ENCODE measurements at regions not wholly inside any gene's neighbourhood (a gene's known extent, or its start where the extent isn't known, plus 50 kb on each side); places are given as distances from the start of the nearest gene placed in this dataset.
A peak's percentile ranks its signal among the peaks of the same experiment; 100 is the strongest.
"Not testable (repeated sequence)": the region's sequence is repeated elsewhere in the genome, so short reads cannot be mapped to it uniquely, and the experiment has no call there.

DNA sequence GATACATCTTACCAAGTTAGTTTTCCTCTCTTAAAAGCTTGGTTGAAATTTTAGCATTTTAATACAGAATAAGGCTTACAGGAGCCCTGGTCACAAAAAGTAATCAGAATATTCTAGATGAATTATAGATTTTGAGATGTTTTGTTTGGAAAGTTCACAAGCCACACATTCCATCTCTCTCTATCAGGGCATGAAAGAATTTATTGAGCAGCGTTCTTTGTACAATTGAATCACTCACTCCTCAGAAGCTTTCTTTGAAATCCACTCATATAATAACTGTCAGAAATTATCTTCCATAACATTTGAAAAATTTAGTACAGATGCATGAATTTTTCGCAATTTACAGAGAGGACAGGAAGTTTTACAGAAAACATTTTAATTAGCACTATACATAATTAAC lies 938.6 kb upstream of the MDGA2 start:
- no peak for DNase-seq

DNA sequence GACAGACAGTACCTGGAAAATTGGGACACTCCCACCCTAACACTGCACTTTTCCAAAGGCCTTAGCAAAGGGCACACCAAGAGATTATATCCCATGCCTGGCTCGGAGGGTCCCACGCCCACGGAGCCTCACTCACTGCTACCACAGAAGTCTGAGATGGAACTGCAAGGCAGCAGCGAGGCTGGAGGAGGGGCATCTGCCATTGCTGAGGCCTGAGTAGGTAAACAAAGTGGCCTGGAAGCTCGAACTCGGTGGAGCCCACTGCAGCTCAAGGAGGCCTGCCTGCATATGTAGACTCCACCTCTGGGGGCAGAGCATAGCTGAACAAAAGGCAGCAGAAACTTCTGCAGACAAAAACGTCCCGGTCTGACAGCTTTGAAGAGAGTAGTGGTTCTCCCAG lies 931.6 kb upstream of the MDGA2 start:
- DNase-seq = not testable (repeated sequence)

DNA sequence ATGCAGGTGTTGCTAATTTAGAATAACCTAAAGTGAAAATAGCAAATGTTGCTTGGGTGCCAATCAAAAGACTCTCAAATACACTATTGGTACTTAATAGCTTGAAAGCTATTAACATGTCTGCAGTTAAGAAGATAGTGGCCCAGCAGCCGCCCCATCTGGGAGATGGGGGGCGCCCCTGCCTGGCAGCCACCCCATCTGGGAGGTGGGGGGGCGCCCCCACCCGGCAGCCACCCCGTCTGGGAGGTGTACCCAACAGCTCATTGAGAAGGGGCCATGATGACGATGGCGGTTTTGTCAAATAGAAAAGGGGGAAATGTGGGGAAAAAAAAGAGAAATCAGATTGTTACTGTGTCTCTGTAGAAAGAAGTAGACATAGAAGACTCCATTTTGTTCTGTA lies 923.1 kb upstream of the MDGA2 start:
- no peak for DNase-seq

DNA sequence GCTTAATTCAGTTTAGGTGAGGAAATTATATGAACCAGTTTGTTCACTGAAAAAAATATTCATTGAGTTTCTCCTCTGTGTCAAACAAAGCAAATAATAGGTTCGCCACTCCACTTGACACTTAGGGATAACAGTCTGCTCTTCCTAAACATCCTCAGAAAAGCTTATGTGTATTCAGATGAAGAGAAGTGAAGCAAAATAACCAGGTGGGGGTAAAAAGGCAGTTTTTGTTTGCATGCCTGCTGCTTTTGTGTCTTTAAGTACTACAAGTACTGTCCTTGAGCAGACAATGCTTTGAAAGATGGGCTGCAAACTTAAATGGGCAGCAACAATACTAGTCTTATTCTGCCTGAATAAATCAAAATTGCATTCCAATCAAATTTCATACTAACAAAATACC lies 910.7 kb upstream of the MDGA2 start:
- DNase-seq = no peak

DNA sequence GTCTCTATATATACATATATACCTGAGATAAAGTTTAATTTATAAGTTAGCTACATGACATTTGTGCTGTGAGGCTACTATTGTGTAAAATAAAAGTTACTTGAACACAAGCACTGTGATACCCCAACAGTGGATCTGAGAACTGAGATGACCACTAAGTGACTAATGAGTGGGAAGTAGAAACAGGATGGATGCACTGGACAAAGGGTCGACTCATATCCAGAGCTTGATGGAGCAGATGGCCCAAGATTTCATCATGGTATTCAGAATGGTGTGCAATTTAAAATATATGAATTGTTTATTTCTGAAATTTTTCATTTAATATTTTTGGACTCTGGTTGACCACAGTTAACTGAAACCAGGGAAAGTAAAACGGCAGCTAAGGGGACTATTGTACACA lies 908.6 kb upstream of the MDGA2 start:
- no peak for DNase-seq

DNA sequence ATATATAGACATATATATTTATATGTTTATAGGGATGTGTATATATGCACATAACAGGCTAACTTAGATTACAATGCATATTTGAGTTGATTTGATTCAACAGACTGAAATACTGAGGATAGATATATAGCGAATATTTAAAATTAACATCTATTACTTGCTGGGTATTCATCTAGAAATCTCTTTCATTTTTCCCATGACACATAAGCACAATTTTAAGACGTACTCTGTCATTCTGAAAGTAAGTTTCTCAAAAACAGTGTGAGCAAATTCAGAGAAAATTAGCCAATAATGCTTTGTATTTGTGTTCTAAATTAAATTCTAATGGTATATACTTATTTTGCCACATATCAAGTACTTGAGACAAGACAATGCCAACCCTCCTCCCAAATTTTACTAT lies 907.5 kb upstream of the MDGA2 start:
- no peak for DNase-seq

DNA sequence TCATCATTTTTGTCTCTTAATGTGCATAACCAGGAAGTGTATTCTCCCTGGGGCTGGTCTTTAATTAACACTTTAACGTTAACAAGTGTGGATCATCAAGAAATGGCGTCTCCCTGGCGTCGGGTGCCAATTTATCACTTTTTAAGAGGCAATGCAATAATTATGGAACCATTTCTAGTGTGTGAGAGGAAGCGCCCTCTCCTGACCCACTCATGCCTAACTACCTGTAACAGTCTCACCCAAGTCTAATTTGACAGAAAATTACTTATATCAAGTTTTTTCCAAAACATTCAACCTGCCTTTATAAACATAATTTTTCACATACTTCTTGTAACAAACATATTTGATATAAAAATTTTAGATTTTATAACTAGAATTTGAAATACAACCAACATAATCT lies 905.3 kb upstream of the MDGA2 start:
- DNase-seq = no peak

DNA sequence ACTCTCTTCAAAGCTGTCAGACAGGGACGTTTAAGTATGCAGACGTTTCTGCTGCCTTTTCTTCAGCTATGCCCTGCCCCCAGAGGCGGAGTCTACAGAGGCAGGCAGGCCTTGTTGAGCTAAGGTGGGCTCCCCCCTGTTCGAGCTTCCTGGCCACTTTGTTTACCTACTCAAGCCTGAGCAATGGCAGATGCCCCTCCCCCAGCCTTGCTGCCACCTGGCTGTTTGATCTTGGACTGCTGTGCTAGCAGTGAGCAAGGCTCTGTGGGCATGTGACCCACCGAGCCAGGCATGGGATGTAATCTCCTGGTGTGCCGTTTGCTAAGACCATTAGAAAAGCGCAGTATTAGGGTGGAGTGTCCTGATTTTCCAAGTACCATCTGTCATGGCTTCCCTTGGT lies 900.4 kb upstream of the MDGA2 start:
- DNase-seq = no peak

DNA sequence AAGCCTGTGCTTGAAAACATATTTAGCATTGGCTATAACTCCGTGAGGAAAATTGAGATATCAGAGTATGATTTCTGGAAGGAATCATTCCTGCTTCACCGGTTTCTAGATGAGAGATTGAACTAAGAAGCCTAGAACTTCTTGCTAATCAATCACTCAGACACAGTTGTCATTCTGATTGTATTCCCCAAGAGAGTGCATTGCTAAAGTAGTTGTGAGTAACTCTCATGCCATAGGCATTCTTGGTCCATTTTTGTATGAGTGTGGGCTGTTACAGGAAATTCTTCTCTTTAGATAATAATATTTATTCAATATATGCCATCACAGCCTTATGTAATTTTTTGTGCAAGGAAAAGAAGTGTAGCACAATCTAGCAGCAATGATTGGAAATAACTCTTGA lies 893.3 kb upstream of the MDGA2 start:
- no peak for DNase-seq

DNA sequence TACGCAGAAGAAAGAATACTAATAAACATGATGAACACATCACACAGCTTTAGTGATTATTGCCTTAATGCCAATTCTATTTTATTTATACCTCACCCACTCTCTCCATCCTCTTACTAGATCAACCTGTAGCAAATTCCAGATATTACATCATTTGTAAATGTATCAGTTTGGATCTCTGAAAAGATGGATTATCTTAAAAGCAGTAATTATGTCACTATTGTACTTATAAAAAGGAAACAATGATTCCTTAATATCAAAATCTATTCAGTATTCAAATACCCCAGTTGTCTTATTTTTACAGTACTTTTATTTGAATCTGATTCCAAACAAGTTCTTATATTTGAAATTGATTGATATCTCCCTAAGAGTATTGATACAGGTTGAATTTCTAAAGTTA lies 892.8 kb upstream of the MDGA2 start:
- no peak for DNase-seq

DNA sequence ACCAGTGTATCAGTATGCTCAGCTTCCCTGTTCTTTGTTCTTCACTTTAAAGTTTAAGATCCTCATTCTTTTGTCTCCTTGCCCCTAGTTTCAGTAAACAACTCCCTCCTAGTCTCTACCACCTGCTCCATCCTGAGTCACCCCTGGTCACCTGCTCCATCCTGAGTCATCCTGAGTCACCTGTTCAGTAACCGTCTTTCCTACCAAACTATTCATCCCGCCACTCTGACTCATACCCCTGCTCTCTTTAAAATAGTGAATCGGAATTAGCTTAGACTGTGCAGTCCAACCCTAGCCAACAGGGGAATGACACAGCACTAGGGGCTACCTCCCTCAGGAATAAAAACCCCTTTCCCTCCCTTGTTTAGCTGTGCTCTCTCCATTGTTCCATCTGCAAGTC lies 888.1 kb upstream of the MDGA2 start:
- DNase-seq = no peak

DNA sequence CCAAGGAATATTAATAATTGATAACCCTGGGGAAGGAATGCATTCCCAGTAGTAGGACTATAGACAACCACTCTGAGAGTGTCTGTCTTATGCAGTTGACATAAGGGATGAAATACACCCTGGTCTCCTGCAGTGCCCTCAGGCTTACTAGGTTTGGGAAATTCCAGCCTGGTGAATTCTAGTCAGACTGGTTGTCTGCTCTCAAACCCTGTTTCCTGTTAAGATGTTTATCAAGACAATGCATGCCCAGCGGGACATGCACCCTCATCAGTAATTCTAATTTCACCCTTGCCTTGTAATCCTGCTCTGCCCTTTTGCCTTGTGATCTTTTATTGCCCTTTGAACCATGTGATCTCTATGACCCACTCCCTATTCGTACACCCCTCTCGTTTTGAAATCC lies 886.0 kb upstream of the MDGA2 start:
- not testable (repeated sequence) for DNase-seq

DNA sequence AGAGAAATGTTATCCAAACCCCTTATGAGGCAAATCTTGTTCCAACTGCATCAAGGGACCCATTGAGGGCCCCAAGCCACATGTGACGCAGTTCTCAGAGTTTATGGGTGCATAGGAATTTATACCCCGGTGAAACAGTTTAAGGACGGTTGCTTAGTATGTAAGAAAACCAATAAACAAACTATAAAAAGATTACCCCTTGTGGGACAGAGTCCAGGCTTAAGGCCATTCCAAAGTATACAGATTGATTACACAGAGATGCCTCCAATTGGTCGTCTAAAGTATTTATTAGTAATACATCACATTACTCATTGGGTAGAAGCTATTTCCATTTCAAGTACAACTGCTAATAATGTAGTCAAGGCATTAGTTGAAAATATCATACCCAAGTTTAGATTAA lies 885.0 kb upstream of the MDGA2 start:
- DNase-seq = no peak

DNA sequence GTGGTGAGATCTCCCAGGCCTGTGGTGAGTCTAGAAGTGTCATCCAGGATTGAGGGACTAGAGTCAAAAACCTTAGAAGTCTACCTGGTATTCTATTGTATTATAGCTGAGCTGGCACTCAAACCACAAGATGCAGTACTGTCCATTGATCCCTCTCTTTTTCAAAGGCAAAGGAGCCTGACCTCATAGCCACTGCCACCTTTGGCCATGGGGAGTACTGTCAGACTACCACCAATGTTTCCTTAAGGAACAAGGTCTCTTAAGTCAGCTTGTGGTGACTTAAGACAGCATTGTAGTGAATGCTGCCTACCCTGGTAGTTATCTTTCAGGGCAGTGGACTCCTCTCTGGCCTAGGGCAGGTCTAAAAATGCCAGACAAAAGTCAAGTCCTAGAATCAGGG lies 878.0 kb upstream of the MDGA2 start:
- DNase-seq = no peak

DNA sequence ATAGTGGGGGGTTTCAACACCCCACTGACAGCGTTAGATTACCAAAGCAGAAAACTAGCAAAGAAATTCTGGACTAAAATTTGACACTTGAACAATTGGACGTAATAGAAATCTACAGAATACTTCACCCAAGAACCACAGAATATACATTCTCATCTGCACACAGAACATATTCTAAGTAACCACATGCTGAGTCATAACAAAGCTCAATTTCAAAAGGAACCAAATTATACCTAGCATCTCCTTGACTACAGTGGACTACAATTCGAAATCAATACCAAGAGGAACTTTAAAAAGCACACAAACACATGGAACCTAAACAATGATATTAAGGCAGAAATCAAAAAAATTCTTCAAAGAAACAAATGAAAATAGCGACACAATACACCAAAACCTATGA lies 871.6 kb upstream of the MDGA2 start:
- no peak for DNase-seq

DNA sequence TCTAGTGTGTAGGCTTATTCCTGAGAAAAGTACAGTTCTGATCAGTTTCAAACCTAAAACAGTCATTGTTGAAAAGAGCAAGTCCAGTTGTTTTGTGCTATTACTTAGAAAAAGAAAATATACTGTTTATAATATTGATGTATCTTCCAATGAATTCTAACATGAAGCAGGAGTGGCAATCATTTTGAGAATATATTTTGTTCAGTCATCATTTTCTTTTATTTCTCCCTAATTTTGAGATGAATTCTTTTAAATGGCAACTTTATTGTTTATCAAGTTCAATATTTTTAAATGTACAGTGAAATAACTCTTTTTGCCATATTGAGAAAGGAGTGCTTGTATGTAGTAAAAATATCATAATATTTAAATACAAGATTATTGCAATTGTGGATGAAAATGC lies 862.2 kb upstream of the MDGA2 start:
- DNase-seq = no peak

DNA sequence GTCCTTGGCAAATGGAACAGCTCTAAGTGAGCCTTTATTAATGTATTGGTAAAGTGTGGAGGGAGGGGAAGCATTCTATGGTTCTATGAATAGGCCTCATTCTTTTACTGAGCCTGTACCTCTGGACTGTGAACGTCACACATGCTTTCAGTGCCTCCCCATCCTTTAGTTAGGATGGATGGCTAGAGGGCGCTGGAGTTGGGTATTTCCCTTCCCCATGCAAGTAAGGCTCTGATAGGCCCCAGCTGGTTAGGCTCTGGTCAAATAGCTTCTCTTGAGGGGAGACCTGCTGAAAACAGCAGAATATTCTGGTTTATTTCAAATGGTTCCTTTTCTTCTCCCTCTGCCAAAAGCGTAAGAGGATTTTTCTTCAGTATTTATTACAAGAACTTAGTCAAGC lies 860.9 kb upstream of the MDGA2 start:
- DNase-seq = peak in 1 of 56 donors; percentile 0

DNA sequence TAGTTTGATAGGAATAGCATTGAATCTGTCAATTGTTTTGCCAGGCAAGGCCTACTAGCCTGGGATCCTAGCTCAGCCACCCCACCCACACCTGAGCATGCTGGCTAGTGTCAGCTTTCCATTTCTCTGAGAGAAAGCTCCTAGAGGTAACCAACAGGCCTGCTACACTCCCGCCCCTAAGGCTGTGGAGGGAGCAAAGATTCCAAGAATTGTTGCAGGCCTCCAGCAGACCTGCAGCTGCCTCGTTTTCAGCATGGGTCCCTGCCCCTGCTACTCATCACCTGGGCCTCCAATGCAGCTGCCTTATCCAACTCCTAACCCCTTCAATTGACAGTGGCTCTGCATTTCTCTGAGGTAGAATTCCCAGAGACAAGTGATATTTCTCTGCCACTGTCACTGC lies 852.4 kb upstream of the MDGA2 start:
- no peak for DNase-seq

DNA sequence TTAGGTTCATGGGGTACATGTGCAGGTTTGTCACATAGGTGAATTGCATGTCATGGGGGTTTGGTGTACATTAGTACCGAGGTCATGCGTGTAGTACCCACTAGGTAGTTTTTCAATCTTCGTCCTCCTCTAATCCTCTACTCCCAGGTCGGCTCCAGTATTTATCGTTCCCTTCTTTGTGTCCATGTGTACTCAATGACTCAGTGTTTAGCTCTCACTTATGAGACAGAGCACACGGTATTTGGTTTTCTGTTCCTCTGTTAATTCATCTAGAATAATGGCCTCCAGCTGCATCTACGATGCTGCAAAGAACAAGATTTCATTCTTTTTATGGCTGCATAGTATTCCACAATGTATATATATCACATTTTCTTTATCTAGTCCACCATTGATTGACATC lies 850.9 kb upstream of the MDGA2 start:
- DNase-seq = no peak

DNA sequence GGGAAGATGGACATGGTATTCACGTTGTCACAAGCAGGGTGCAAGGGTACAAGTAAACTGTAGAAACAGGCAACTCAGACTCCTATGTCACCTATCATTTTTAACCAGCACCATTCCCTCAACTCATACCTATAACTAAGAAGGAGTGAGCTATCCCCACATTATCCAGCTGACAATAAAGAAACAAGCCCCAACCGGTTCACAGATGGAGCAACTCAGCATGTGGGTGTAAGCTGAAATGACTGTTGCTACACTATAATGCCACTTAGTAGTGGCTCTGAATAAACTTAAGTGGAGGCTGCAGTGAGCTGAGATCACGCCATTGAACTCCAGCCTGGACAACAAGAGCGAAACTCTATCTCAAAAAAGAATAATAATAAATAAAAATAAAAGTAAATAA lies 829.5 kb upstream of the MDGA2 start:
- DNase-seq = no peak

DNA sequence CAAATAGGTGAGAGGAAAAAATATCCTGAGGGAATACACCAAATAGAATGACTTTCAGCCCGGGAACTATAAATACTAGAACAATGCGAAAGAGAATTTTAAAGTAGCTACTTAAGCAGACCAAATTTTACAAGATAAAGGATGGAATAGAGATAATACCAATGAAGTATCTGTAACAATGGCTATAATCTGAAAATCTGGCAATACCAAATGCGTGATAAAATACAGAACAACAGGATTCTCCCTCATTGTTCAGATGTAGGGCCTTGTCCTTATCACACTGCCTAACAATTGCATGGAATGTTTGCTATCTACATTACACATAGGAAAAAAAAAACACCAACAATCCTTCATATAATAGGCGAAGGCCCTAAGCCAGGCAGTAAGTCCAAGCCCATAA lies 815.4 kb upstream of the MDGA2 start:
- no peak for DNase-seq

DNA sequence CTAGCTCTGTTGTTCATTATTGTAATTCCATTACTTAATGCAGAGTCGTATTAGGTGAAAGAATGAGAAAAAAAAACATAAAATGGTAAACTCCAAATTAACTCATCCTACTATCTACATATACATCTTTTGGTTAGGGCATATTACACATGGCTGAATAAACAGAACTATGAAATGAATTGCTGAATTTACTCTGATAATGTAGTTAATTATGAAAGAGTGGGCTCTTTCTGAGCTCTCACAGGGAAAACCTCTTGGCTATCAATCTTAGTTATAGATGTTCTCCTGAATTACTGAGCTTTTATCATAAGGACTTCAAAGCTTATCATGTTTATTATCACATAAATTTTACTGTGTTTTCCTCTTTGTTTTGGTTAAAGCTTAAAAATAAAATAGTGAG lies 798.5 kb upstream of the MDGA2 start:
- DNase-seq = no peak

DNA sequence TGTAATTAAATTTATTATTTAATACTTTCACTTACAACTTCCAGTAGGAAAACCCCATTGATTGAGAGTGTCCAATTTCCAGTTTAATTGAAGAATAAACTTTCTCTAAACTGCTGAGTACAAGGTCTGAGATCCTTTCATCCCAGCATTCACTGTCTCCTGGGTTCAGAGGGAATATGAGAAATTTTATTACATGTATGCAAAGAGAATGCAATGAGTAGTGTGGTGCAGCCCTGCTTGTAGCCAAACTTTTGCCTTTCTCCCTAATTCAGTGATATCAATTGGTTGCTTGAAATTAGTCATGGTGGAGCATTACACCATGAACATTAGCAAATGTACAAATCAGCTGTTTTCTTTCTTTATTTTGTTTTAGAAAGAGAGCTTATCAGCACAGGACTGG lies 780.6 kb upstream of the MDGA2 start:
- no peak for DNase-seq

DNA sequence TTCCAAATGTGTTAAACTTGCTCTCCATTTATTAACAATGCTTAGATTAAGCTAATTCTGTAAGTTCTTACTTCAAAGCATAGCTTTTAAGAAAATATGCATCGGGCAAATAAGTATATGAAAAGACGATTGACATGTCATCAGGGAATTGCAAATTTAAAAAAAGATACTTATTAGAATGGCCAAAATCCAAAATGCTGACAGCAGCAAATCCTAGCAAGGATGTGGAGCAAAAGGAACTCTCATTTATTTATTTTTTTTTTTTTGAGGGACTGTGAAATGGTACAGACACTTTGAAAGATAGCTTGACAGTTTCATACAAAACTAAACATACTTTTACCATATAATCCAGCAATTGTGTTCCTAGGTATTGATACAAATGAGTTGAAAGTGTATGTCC lies 779.5 kb upstream of the MDGA2 start:
- no peak for DNase-seq

DNA sequence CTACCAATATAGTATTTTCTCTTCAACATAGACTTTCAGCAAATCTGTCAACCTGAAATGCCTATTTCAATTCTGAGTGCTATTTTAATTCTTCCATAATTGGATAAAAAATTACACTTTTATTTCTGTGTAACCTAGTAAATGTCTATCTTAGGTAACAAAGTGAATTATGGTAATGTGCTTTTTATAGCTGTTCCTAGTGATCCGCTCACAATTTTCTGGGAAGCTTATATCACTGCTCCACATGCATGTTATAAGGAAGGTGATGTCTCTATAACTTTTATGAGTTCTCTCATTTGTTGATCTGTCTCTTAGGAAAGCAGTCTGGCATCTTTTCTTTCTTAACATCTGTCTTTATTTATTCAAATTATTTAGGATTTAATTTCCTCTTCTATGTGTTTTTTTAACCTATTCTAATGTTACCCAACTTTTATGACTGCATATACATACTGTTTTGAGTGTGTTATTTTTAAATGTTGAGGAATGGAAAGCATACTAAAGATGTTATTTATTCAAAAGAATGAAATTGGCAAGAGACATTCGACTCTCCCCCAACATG lies 777.1 kb upstream of the MDGA2 start:
- DNase-seq = no peak

Measured in amygdala (tissue), 56 donors.